ENCODE measurements at regions not wholly inside any gene's neighbourhood (a gene's known extent, or its start where the extent isn't known, plus 50 kb on each side); places are given as distances from the start of the nearest gene placed in this dataset.

- no peak for TF ChIP-seq CTCF (IDR thresholded peaks at IDR 0.05; ENCODE audit: low read depth, low read length)
- no peak for DNase-seq (ENCODE audit: low read depth in 2 of 2)
- no peak overlapping the region for H3K4me3 ChIP-seq (replicated peaks in 1 of 2; ENCODE audit: low read depth in 2 of 2, low read length in 2 of 2)
These were observed 117.8 kb downstream of the GPR37 start for GRCh38 chr7:124647630-124648306.

GRCh38 chr7:124645704-124646103 lies 119.9 kb downstream of the GPR37 start:
- no peak for TF ChIP-seq CTCF (IDR thresholded peaks at IDR 0.05; ENCODE audit: low read depth, low read length)
- no peak for DNase-seq (ENCODE audit: low read depth in 2 of 2)
- no peak overlapping the region for H3K4me3 ChIP-seq (replicated peaks in 1 of 2; ENCODE audit: low read depth in 2 of 2, low read length in 2 of 2)

GRCh38 chr7:124643311-124643811 lies 122.2 kb downstream of the GPR37 start:
- TF ChIP-seq CTCF (IDR thresholded peaks at IDR 0.05; ENCODE audit: low read depth, low read length): no peak
- DNase-seq (ENCODE audit: low read depth in 2 of 2): no peak
- no peak overlapping the region for H3K4me3 ChIP-seq (replicated peaks in 1 of 2; ENCODE audit: low read depth in 2 of 2, low read length in 2 of 2)

- TF ChIP-seq CTCF (IDR thresholded peaks at IDR 0.05; ENCODE audit: low read depth, low read length): no peak
- no peak for DNase-seq (ENCODE audit: low read depth in 2 of 2)
These were observed 130.2 kb downstream of the GPR37 start for GRCh38 chr7:124635416-124635815.

GRCh38 chr7:124633740-124634139 lies 131.9 kb downstream of the GPR37 start:
- DNase-seq (ENCODE audit: low read depth in 2 of 2): no peak
- no peak for TF ChIP-seq CTCF (IDR thresholded peaks at IDR 0.05; ENCODE audit: low read depth, low read length)

More at GRCh38 chr7:124635416-124635815, 130.2 kb downstream of the GPR37 start:
- H3K4me3 ChIP-seq (replicated peaks in 1 of 2; ENCODE audit: low read depth in 2 of 2, low read length in 2 of 2): no peak overlapping the region

GRCh38 chr7:124630395-124630794 lies 135.2 kb downstream of the GPR37 start:
- DNase-seq (ENCODE audit: low read depth in 2 of 2): no peak
- H3K4me3 ChIP-seq (replicated peaks in 1 of 2; ENCODE audit: low read depth in 2 of 2, low read length in 2 of 2): no peak overlapping the region
- no peak for TF ChIP-seq CTCF (IDR thresholded peaks at IDR 0.05; ENCODE audit: low read depth, low read length)

More at GRCh38 chr7:124633740-124634139, 131.9 kb downstream of the GPR37 start:
- no peak overlapping the region for H3K4me3 ChIP-seq (replicated peaks in 1 of 2; ENCODE audit: low read depth in 2 of 2, low read length in 2 of 2)
